Caki2 (cell line): ENCODE measurements at regions not wholly inside any gene's neighbourhood (a gene's known extent, or its start where the extent isn't known, plus 50 kb on each side); places are given as distances from the start of the nearest gene placed in this dataset.

Experiments
- DNase-seq: peaks from one replicate; pipeline ENCODE4 v3.0.0-alpha.2; 2015; ENCODE audit warnings: low read depth
- in situ Hi-C: cut with HindIII; loops from 2 replicates; pipeline ENCODE4 v1.10.0; 2016; ENCODE audit warnings: low sequenced_read_pairs, low pct_unique_long_range_greater_than_20kb, mixed read lengths

DNA sequence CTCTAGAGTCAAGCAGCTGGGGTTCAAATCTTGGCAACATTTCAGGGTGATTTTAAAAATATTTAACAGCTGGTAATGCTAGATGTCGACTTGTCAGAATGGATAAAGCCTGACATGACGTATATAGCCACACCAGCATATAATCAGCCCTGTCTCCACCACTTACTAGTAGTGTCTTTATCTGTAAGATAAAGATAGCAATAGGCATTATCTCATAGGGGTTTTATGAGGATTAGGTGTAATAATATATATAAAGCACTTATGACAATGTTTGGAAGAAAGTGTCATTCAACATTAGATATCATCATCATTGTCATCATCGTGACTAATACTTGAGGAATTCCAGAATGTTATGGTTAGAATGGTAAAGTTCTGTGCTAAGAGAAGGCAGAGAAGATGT lies 369.0 kb upstream of the CWC22 start:
- in situ Hi-C loops, result no loop called here
- no peak for DNase-seq

DNA sequence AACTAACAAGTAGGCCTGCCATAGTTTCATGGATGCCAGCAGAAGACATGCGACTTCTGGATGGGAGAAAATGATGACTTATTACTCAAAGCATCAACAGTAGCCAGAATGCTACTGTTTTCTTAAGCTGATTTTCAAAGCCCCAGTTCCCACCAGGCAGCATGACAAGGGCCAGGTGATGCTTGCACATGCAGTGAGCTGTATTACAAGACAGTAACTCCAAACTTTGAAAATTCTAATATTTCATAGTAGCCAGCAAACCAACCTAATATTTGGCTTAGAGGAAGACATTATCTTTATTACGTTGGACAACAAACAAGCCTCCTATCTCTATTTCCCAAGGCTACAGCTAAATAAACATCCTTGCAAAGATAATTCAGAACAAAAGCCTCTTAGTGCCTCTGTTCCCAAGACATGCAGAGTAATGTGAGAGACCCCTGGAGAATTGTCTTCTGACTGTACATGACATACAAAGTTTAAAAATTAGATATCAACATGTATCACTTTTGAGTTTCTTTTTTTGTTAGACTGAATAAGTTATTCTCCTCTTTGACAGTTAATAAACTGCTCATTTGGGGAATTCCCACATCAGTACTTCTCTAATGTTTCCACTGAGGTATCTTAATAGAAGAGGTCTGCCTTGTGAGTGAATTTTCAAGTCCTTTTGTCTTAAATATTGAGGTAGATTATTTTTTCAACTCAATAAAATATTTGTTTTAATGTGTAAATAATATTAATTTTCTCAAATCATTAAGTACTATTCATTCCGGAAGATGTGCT lies 367.6 kb upstream of the CWC22 start:
- no peak for DNase-seq
- in situ Hi-C loops, result no loop called here

DNA sequence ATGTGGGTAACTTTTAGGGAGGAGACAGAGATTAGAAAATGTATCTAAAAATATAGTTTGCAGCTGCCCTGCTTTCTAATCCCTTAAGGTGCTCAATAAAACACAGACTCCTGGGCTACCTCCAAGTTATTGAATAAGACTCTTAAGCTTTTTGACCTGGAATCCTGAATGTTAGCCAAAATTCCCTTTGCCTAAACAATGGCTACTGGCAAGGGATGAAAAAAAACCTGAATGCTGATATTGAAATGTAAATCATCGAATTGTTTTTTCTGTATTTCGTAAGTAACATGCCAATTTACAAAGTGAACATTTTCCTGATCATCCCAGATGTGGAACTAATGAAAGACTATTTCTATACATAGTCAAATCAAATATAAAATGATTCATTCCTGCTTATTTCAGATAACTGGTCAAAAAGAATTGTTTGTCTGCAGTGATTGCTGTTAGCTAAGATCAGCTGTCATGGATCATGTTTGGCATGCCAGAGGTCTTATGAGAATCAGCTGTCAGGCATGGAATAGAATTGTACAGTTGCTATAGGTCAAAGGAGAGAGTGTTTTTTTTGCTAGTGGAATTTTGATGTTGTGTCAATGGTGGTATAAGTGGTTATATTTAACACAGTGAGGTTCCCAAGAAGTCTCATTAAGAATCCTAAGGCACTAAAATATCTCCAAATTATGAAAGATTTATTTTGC lies 363.6 kb upstream of the CWC22 start:
- no peak for DNase-seq
- in situ Hi-C loops, result no loop called here

DNA sequence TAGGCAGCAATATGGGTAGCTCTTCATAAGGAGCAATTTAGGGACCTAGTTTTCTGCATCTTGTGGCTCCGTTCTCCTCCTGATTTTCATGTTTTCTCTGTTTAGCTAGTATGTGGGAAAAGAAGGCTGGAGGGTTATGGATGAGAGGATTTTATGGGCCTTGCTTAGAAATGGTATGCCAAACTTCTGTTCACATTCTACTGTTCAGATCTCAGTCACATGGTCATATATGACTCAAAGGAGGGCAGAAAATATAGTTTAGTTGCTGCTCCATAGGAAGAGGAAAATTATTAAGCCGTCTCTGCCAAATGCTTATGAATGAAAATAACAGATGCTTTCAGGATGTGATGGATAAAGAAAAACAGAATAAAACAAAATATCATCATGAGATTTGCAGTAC lies 361.8 kb upstream of the CWC22 start:
- DNase-seq, result no peak
- in situ Hi-C loops, result no loop called here

DNA sequence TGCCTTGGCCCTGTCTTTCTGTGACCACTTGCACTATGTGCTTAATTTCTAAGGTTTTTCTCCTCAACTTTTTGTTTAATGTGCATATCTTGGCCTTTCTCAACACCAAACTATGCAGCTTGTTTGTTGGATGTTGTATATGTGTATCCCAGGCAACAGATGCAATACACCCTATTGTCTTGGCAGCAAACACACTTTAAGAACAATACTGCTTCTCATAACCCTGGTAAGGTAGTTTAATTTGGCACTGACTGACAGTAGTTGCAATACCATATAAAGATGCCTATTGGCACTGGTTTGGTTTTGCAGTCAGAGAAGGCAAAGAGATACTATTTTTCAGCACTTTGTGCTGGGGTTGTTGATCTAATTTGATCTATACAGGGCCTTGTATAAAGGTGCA lies 360.7 kb upstream of the CWC22 start:
- DNase-seq, result no peak
- in situ Hi-C loops, result no loop called here

DNA sequence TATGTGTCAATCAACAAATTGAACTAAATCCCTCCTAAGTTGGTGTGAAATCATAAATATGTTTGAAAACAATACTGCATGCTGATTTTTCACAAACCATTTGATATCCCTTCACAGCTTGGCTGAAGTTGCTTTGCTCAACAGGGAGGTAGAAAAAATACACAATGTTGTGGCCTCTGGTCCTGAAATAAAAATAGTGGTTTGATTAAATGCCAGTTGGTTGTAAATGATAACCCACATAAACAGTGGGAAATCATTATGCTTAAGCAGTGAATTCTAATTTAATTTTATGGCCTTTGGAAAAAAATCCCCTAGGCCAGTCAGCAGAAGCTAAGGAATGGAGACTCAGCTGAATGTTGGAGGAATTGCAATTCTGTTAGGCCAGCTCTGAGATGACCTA lies 359.4 kb upstream of the CWC22 start:
- in situ Hi-C loops, result no loop called here
- DNase-seq, result no peak

DNA sequence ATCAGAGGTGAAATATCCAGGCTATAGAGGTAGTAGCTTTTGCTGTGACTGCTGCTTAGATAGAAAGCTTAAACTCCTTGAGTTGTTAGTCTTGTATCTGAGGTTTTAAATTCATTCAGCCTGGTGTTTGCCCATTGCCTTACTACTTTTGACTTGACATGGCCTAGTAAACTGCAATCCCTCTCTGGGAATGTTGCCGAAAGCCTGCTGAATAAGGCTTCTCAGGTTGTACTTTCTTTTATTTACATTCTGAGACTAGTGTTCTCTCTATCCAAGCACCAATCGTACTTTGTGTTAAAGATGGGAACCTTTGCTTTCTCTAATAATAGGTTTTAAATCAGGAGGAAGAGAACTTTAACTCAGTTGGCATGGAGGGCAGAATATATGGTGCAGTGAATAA lies 357.6 kb upstream of the CWC22 start:
- no peak for DNase-seq
- in situ Hi-C loops, result no loop called here

DNA sequence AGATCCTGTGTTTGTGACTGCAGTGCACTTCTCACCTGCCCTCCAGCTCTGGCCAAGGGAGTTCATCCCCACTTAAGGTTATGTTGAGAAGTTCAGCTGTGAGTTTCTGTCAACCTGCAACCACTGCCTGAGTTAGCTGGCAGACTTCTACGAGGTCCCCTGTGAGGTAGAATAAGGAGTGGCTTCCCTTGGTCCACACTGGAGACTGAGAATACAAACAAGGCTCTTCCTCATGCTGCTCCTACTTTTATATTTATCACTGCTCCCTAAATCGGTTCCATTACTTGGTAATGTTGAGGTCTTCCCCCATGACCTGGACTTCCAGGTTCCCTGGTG lies 353.2 kb upstream of the CWC22 start:
- no peak for DNase-seq
- in situ Hi-C loops, result no loop called here

DNA sequence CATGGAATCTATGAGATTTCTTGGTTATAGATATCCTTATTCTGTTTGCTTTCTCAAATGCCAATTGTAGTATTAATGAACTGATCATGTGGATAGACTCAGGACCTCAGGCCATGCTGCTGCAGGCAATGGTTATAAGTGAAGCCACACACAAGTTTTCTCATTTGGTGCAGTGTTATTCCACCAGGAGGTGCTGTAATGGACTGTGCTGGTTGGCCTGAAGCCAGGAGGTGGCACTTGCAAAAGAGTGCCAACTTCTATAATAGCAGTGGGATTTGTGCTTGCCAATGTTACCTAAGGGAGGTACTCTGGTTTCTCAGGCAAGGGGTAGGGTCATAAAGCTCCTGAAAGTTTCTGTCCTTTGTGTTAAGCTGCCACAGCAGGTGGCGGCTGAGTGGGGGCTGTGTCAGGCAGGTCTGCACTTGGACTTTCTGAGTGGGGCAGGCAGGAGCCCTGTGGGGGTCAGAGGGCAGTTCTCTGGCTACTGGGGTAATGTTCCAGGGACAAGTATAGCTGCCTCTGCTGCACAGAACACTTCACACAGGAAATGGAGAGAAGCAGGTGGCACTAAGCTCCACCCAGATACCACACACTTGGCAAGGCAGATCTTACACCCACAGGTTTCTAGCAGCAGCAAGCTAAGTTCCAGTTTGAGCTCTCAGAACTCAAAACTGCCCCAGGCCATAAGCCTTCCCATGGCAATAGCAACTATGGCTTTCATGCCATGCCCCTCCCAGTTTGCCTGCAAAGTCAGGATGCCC lies 352.6 kb upstream of the CWC22 start:
- in situ Hi-C loops, result no loop called here
- no peak for DNase-seq

DNA sequence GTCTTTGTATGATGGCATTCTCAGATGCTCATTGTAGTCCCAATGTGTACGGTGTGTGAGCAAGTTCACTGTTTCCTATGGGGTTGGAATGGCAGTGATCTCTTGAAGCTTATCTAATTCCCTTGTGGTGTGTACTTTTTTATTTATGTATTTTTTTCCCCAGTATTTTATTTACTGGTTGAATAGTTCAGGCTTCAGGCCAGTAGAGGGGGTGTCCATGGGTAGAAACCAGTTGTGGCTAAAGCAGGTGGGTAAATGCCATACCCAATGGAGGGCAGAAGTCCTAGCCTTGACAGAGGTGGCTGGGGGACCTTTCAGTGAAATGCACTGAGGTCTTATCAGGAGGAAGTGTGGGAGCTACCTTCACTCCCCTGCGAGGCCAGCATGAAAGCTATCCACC lies 351.4 kb upstream of the CWC22 start:
- in situ Hi-C loops, result no loop called here

DNA sequence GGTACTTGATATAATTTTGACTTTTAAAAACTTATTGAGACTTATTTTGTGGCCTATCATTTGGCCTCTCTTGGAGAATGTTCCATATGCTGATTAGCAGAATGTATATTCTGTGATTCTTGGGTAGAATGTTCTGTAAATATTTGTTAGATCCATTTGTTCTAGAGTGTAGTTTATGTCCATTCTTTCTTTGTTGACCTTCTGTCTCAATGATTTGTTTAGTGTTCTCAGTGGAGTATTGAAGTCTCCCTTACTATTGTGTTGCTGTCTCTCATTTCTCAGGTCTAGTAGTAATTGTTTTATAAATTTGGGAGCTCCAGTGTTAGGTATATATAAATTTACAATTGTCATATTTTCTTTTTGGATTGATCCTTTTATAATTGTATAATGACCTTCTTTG lies 349.6 kb upstream of the CWC22 start:
- in situ Hi-C loops, result no loop called here
- DNase-seq, result no peak

More for the DNA sequence above, 351.4 kb upstream of the CWC22 start:
- DNase-seq, result no peak

DNA sequence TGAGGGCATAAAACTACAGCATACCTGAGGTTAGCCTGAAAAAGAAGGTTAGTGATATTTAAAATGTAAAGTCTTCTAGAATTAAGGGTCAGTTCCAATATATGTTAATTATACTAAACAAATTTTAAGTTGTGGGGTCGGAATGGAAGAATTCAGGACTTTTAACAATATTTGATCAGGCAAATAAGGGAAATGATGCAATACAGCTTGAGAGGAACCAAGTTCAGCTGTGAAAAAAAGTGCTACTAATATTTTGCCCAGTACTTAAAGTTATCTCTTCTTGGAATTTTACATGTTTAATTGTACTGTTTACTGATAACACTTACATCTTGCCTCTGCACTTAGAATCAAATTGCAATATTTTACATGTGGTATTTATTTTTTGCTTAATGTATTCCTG lies 345.5 kb upstream of the CWC22 start:
- in situ Hi-C loops, result no loop called here
- DNase-seq, result no peak

DNA sequence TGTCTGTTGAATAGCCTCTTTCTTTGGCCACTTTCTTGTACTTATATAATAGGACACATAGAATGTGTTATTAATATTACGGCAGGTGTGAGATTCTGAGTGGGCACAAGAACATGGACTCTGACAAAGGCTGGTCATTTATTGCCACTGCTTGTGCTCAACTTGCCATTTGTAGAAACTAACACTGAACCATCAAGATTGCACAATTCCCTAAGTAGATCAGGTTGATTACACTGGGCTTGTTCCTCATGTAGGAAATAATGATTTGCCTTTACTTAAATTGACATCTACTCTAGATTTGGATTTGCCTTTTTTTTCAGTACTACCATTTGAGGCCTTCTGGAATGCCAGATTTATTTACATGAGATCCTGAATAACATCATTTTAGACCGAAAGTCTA lies 342.7 kb upstream of the CWC22 start:
- in situ Hi-C loops, result no loop called here
- no peak for DNase-seq

DNA sequence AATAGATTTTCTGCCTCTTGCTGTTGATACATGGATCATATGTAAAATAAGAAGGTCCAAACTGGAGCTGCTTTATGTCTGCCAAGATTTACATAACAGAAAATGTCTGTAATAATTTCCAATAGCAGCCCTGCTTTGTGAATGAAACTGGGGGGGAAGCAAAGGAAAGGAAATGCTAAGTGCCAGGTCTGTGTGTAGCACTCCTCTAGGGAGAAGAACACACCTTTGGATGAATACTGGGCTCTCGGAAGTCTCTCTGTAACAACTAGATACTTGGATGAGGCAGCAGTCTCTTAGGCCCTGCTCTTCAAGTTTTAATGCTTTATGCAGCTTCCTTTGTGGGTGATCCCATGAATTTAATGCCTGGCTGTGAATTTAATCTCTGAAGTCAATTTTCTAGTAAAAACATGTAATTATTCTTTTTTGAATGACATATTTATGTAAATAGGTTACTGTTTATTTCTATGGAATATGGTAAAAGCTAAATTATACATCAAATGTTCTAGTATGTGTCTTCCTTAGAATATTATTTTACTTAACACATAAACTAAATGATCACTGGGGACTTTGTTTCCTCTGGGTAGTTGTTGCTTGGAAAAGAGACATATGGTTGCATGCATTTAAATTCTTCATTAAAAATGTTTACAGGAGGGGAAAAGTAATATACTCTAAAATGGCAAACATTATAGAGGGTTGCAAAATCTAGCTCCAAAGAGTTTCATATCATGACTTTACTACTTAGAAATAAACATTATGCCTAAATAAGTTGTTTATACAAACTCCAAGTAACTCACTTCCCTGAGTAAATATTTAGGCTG lies 336.6 kb upstream of the CWC22 start:
- DNase-seq, result no peak
- in situ Hi-C loops, result no loop called here

DNA sequence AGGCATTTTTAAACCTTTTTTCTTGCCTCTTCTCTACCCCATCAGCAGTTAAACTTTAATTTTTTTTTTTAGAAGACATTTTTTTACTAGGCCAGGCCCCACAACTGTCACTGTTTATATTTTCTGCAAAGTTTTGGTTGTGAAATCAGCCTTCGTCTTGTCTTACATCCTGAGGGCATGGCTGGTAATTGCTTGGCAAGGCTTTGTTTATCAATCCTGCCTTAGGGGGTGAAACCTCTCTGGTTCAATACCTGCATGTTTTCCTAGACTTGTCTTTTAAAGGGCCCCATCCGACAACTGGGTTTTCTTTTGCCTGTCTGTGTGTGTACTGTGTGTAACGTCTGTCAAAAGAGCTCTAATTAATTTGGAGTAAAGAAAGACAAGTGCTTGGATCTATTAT lies 330.0 kb upstream of the CWC22 start:
- DNase-seq, result no peak
- in situ Hi-C loops, result no loop called here

DNA sequence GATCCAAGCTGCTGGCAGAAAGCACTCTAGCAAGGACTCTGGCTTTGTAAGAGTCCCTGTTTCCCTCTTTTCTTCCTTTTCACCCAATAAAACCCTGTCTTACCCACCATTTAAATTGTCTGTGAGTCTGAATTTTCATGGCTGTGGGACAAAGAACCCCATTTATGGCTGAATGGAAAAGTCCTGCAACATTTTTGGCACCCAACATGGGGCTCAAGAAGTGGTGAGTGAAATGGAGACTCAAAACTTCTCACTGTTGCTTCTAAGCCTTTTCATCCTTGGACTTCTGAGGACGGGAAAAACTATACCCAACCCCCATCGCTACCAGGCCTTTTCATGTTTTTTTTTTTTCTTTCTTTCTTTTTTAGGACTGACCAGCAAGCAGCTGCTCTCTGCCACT lies 329.5 kb upstream of the CWC22 start:
- in situ Hi-C loops, result no loop called here

DNA sequence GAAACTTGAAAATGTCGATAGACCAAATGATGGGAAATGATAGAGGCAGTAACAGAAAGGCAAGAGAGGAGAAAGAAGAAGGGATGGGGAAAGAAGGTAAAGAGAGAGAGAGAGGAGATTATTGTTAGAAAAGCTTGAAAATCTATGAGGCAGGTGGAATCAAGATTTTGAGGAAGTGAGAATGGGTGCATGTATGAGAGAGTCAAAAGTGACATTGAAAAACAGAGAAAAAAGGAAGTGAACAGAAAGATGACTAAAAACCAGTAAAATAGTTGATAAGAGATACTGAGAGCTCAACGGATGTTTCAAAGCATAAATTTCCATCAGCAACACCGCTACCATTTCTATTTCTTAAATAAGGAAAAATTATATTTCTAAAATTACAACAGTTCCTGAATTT lies 327.4 kb upstream of the CWC22 start:
- no peak for DNase-seq
- in situ Hi-C loops, result no loop called here

More for the DNA sequence above, 329.5 kb upstream of the CWC22 start:
- DNase-seq, result no peak

DNA sequence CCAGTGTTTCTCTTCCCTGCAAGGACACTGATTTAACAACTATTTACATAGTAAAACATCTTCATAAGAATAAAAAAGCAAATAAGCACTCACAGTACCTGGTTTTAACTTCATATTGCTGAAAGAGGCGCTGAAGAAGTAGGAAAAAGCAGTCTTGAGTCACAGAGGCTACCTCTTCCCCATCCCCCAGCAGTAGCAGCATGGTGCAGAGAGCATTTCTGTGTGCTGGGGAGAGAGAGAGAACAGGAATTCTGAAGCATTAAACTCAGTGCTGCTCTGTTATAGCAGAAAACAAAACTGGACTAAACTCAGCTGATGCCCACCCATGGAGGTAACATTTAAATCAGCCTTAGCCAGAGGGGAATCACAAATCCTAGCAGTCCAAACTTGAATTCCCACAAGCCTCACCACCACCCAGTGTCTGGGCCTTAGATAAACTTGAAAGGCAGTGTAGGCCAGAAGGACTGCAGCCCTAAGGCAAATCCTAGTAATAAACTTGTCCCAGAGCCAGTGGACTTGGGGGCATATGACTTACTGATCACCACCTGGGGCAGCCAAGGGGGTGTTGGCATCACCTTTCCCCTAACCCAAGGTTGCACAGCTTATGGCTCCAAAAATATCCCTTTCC lies 321.8 kb upstream of the CWC22 start:
- in situ Hi-C loops, result no loop called here
- no peak for DNase-seq
